ENCODE measurements at regions not wholly inside any gene's neighbourhood (a gene's known extent, or its start where the extent isn't known, plus 50 kb on each side); places are given as distances from the start of the nearest gene placed in this dataset.

GRCh38 chr4:114062499-114062898, 83.1 kb upstream of the ARSJ start:
- no peaks in the 10 kb centered on the region for H4K20me1 ChIP-seq (ENCODE audit: insufficient read depth)
- TF ChIP-seq SMC3 (conservative IDR thresholded peaks at IDR 0.05; ENCODE audit: poor library complexity) (no peak), POLR2AphosphoS5 (IDR thresholded peaks at IDR 0.05) (no peak), MXI1 (conservative IDR thresholded peaks at IDR 0.05; ENCODE audit: poor library complexity, severe bottlenecking) (no peak), REST (IDR thresholded peaks at IDR 0.05; ENCODE audit: borderline replicate concordance) (no peak), EZH2 (IDR thresholded peaks at IDR 0.05; ENCODE audit: borderline replicate concordance, insufficient read depth, low read length, poor library complexity, severe bottlenecking) (no peak), EP300 (conservative IDR thresholded peaks at IDR 0.05; ENCODE audit: poor library complexity, severe bottlenecking) (no peak), RAD21 (conservative IDR thresholded peaks at IDR 0.05) (no peak), TAF1 (IDR thresholded peaks at IDR 0.05; ENCODE audit: low read depth) (no peak)
- TF ChIP-seq, protein P1, sequence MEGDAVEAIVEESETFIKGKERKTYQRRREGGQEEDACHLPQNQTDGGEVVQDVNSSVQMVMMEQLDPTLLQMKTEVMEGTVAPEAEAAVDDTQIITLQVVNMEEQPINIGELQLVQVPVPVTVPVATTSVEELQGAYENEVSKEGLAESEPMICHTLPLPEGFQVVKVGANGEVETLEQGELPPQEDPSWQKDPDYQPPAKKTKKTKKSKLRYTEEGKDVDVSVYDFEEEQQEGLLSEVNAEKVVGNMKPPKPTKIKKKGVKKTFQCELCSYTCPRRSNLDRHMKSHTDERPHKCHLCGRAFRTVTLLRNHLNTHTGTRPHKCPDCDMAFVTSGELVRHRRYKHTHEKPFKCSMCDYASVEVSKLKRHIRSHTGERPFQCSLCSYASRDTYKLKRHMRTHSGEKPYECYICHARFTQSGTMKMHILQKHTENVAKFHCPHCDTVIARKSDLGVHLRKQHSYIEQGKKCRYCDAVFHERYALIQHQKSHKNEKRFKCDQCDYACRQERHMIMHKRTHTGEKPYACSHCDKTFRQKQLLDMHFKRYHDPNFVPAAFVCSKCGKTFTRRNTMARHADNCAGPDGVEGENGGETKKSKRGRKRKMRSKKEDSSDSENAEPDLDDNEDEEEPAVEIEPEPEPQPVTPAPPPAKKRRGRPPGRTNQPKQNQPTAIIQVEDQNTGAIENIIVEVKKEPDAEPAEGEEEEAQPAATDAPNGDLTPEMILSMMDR (IDR thresholded peaks at IDR 0.05; ENCODE audit: poor library complexity, severe bottlenecking): no peak
- no peak overlapping the region for H3K9ac ChIP-seq (ENCODE audit: low read length)
- no peak overlapping the region for H3K4me2 ChIP-seq (ENCODE audit: low read length)
- no peaks in the 10 kb centered on the region for H3F3A ChIP-seq (ENCODE audit: insufficient read depth, low read length, poor library complexity, severe bottlenecking)
- H3K27ac ChIP-seq (ENCODE audit: low read length): no peak overlapping the region
- H3K9me2 ChIP-seq (ENCODE audit: insufficient read depth, low read length): no peaks in the 10 kb centered on the region
- no peaks in the 10 kb centered on the region for H3K36me3 ChIP-seq (ENCODE audit: insufficient read depth, low read length)
- no peak overlapping the region for H3K4me3 ChIP-seq (ENCODE audit: low read length)
- H3K27me3 ChIP-seq (ENCODE audit: insufficient read depth, low read depth, low read length): no peaks in the 10 kb centered on the region
- H3K79me2 ChIP-seq (replicated peaks; ENCODE audit: insufficient read depth, low read length): no peaks in the 10 kb centered on the region
- no peaks in the 10 kb centered on the region for H3K9me3 ChIP-seq (ENCODE audit: low read length)
- H2AFZ ChIP-seq (ENCODE audit: low read depth, low read length): no peak overlapping the region

DNA sequence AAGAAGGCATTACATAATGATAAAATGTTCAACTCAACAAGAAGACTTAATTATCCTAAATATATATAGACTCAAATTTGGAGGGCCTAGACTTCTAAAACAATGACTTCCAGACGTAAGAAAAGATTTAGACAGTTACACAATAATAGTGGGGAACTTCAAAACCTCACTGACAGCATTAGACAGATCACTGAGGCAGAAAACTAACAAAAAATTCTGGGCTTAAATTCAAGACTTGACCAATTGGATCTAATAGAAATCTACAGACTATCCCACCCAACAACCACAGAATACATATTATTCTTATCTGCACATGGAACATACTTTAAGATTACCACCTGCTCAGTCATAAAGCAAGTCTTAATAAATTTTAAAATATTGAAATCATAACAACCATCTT, 93.3 kb upstream of the ARSJ start:
- Histone ChIP-seq H3K36me3 (ENCODE audit: insufficient read depth, low read length) (no peaks in the 10 kb centered on the region), H3K4me2 (ENCODE audit: low read length) (no peak overlapping the region), H3K9ac (ENCODE audit: low read length) (no peak overlapping the region), H3K79me2 (replicated peaks; ENCODE audit: insufficient read depth, low read length) (no peaks in the 10 kb centered on the region), H3K27ac (ENCODE audit: low read length) (no peak overlapping the region), H3K9me3 (ENCODE audit: low read length) (no peaks in the 10 kb centered on the region), H3K27me3 (ENCODE audit: insufficient read depth, low read depth, low read length) (no peaks in the 10 kb centered on the region), H3K9me2 (ENCODE audit: insufficient read depth, low read length) (no peaks in the 10 kb centered on the region), H3F3A (ENCODE audit: insufficient read depth, low read length, poor library complexity, severe bottlenecking) (no peaks in the 10 kb centered on the region), H2AFZ (ENCODE audit: low read depth, low read length) (no peak overlapping the region), H4K20me1 (ENCODE audit: insufficient read depth) (no peaks in the 10 kb centered on the region), H3K4me3 (ENCODE audit: low read length) (no peak overlapping the region)
- TF ChIP-seq REST (IDR thresholded peaks at IDR 0.05; ENCODE audit: borderline replicate concordance) (no peak), EP300 (conservative IDR thresholded peaks at IDR 0.05; ENCODE audit: poor library complexity, severe bottlenecking) (no peak), MXI1 (conservative IDR thresholded peaks at IDR 0.05; ENCODE audit: poor library complexity, severe bottlenecking) (no peak), EZH2 (IDR thresholded peaks at IDR 0.05; ENCODE audit: borderline replicate concordance, insufficient read depth, low read length, poor library complexity, severe bottlenecking) (no peak), TAF1 (IDR thresholded peaks at IDR 0.05; ENCODE audit: low read depth) (no peak), SMC3 (conservative IDR thresholded peaks at IDR 0.05; ENCODE audit: poor library complexity) (no peak), RAD21 (conservative IDR thresholded peaks at IDR 0.05) (no peak)
- TF ChIP-seq, protein P1 (IDR thresholded peaks at IDR 0.05; ENCODE audit: poor library complexity, severe bottlenecking): no peak
